ENCODE measurements at regions not wholly inside any gene's neighbourhood (a gene's known extent, or its start where the extent isn't known, plus 50 kb on each side); places are given as distances from the start of the nearest gene placed in this dataset.

- Mint-ChIP-seq H3K4me1 (ENCODE audit: low read depth) (peaks cover 15% of the 10 kb centered on the region), H3K27me3 (ENCODE audit: low read depth) (peaks cover 9% of the 10 kb centered on the region), H3K27ac (no peak overlapping the region), H3K36me3 (ENCODE audit: insufficient read depth in 2 of 2) (no peaks in the 10 kb centered on the region), H3K4me3 (no peak overlapping the region), H3K9me3 (no peaks in the 10 kb centered on the region)
- ATAC-seq (replicated peaks in 1 of 2) (no peak), DNase-seq (no peak)
Measured at GRCh38 chr2:136221026-136221425, 103.1 kb upstream of the CXCR4 start.

- Mint-ChIP-seq H3K4me1 (ENCODE audit: low read depth) (peaks cover 10% of the 10 kb centered on the region), H3K36me3 (ENCODE audit: insufficient read depth in 2 of 2) (no peaks in the 10 kb centered on the region), H3K27me3 (ENCODE audit: low read depth) (peaks cover 9% of the 10 kb centered on the region), H3K9me3 (no peaks in the 10 kb centered on the region), H3K4me3 (no peak overlapping the region), H3K27ac (no peak overlapping the region)
- DNase-seq (no peak), ATAC-seq (replicated peaks in 1 of 2) (no peak)
Measured at GRCh38 chr2:136219963-136220362, 102.0 kb upstream of the CXCR4 start.

GRCh38 chr2:136219341-136219740, 101.4 kb upstream of the CXCR4 start:
- Mint-ChIP-seq H3K4me3 (no peak overlapping the region), H3K36me3 (ENCODE audit: insufficient read depth in 2 of 2) (no peaks in the 10 kb centered on the region), H3K27ac (no peak overlapping the region), H3K9me3 (no peaks in the 10 kb centered on the region), H3K27me3 (ENCODE audit: low read depth) (peaks cover 9% of the 10 kb centered on the region), H3K4me1 (ENCODE audit: low read depth) (peaks cover 14% of the 10 kb centered on the region)
- ATAC-seq (replicated peaks in 1 of 2) (no peak), DNase-seq (no peak)

GRCh38 chr2:136217996-136218395, 100.0 kb upstream of the CXCR4 start:
- H3K4me3 Mint-ChIP-seq, result no peak overlapping the region
- no peaks in the 10 kb centered on the region for H3K9me3 Mint-ChIP-seq
- peaks cover 9% of the 10 kb centered on the region for H3K27me3 Mint-ChIP-seq (ENCODE audit: low read depth)
- H3K4me1 Mint-ChIP-seq (ENCODE audit: low read depth), result peaks cover 27% of the 10 kb centered on the region
- no peak for DNase-seq
- no peak for ATAC-seq (replicated peaks in 1 of 2)
- H3K27ac Mint-ChIP-seq, result no peak overlapping the region
- peaks cover 0 to 1% of the 10 kb centered on the region in 2 donors for H3K36me3 Mint-ChIP-seq (ENCODE audit: insufficient read depth in 2 of 2)

GRCh38 chr2:136215908-136216472, 98.0 kb upstream of the CXCR4 start:
- ATAC-seq (replicated peaks in 1 of 2) (no peak), DNase-seq (no peak)
- Mint-ChIP-seq H3K27ac (no peak overlapping the region), H3K4me3 (no peak overlapping the region), H3K4me1 (ENCODE audit: low read depth) (peaks cover 47% of the 10 kb centered on the region), H3K9me3 (no peaks in the 10 kb centered on the region), H3K36me3 (ENCODE audit: insufficient read depth in 2 of 2) (peaks cover 0 to 1% of the 10 kb centered on the region in 2 donors), H3K27me3 (ENCODE audit: low read depth) (peaks cover 9% of the 10 kb centered on the region)

- Mint-ChIP-seq H3K27ac (no peak overlapping the region), H3K4me1 (ENCODE audit: low read depth) (peaks cover 53% of the 10 kb centered on the region), H3K27me3 (ENCODE audit: low read depth) (peaks cover 9% of the 10 kb centered on the region), H3K4me3 (no peak overlapping the region), H3K9me3 (peaks cover 2 to 3% of the 10 kb centered on the region in 2 donors), H3K36me3 (ENCODE audit: insufficient read depth in 2 of 2) (peaks cover under 1 to 4% of the 10 kb centered on the region in 2 donors)
- DNase-seq (no peak), ATAC-seq (replicated peaks in 1 of 2) (no peak)
Measured at GRCh38 chr2:136215449-136215848, 97.5 kb upstream of the CXCR4 start.

- Mint-ChIP-seq H3K9me3 (peaks cover 6 to 8% of the 10 kb centered on the region in 2 donors), H3K4me1 (ENCODE audit: low read depth) (peaks cover 55% of the 10 kb centered on the region), H3K36me3 (ENCODE audit: insufficient read depth in 2 of 2) (peaks cover 2 to 10% of the 10 kb centered on the region in 2 donors), H3K27ac (no peak overlapping the region), H3K27me3 (ENCODE audit: low read depth) (peaks cover 9% of the 10 kb centered on the region), H3K4me3 (no peak overlapping the region)
- ATAC-seq (replicated peaks in 1 of 2), result no peak
- DNase-seq, result no peak
Measured at GRCh38 chr2:136214307-136215200, 96.6 kb upstream of the CXCR4 start.

- H3K27ac Mint-ChIP-seq, result no peak overlapping the region
- DNase-seq, result no peak
- H3K4me3 Mint-ChIP-seq, result no peak overlapping the region
- no peak for ATAC-seq (replicated peaks in 1 of 2)
- H3K4me1 Mint-ChIP-seq (ENCODE audit: low read depth), result peaks cover 55% of the 10 kb centered on the region
- H3K9me3 Mint-ChIP-seq, result peaks cover 6 to 12% of the 10 kb centered on the region in 2 donors
- H3K27me3 Mint-ChIP-seq (ENCODE audit: low read depth), result peaks cover 9% of the 10 kb centered on the region
- H3K36me3 Mint-ChIP-seq (ENCODE audit: insufficient read depth in 2 of 2), result peaks cover 7 to 14% of the 10 kb centered on the region in 2 donors
Measured at GRCh38 chr2:136213836-136214235, 95.9 kb upstream of the CXCR4 start.

- peak overlapping the region; percentile 47 to 61 for H3K4me3 Mint-ChIP-seq
- H3K36me3 Mint-ChIP-seq (ENCODE audit: insufficient read depth in 2 of 2), result peaks cover 9 to 16% of the 10 kb centered on the region in 2 donors
- peaks cover 9% of the 10 kb centered on the region for H3K27me3 Mint-ChIP-seq (ENCODE audit: low read depth)
- DNase-seq (peak; percentile 50 to 55), ATAC-seq (replicated peaks in 1 of 2) (peak; percentile 94 to 95)
- peak overlapping the region; percentile 66 for H3K27ac Mint-ChIP-seq
- H3K4me1 Mint-ChIP-seq (ENCODE audit: low read depth), result peaks cover 56% of the 10 kb centered on the region
- peaks cover 6 to 12% of the 10 kb centered on the region in 2 donors for H3K9me3 Mint-ChIP-seq
Measured at GRCh38 chr2:136212426-136213378, 94.8 kb upstream of the CXCR4 start.

- Mint-ChIP-seq H3K4me1 (ENCODE audit: low read depth) (peaks cover 62% of the 10 kb centered on the region), H3K27ac (peak overlapping the region; percentile 59), H3K27me3 (ENCODE audit: low read depth) (no peaks in the 10 kb centered on the region), H3K9me3 (peaks cover 6 to 12% of the 10 kb centered on the region in 2 donors), H3K4me3 (peak overlapping the region in 1 of 2 donors; percentile 15), H3K36me3 (ENCODE audit: insufficient read depth in 2 of 2) (peaks cover 9 to 16% of the 10 kb centered on the region in 2 donors)
- ATAC-seq (replicated peaks in 1 of 2) (no peak), DNase-seq (no peak)
Measured at GRCh38 chr2:136211701-136212100, 93.8 kb upstream of the CXCR4 start.

GRCh38 chr2:136210822-136211221, 92.9 kb upstream of the CXCR4 start:
- Mint-ChIP-seq H3K27me3 (ENCODE audit: low read depth) (no peaks in the 10 kb centered on the region), H3K9me3 (peaks cover 6 to 12% of the 10 kb centered on the region in 2 donors), H3K27ac (no peak overlapping the region), H3K36me3 (ENCODE audit: insufficient read depth in 2 of 2) (peaks cover 9 to 16% of the 10 kb centered on the region in 2 donors), H3K4me1 (ENCODE audit: low read depth) (peaks cover 71% of the 10 kb centered on the region), H3K4me3 (no peak overlapping the region)
- DNase-seq (no peak), ATAC-seq (replicated peaks in 1 of 2) (no peak)

- H3K4me1 Mint-ChIP-seq (ENCODE audit: low read depth), result peaks cover 75% of the 10 kb centered on the region
- H3K27ac Mint-ChIP-seq, result no peak overlapping the region
- ATAC-seq (replicated peaks in 1 of 2) (no peak), DNase-seq (no peak)
- H3K9me3 Mint-ChIP-seq, result peaks cover 6 to 14% of the 10 kb centered on the region in 2 donors
- peaks cover 10 to 20% of the 10 kb centered on the region in 2 donors for H3K36me3 Mint-ChIP-seq (ENCODE audit: insufficient read depth in 2 of 2)
- H3K27me3 Mint-ChIP-seq (ENCODE audit: low read depth), result no peaks in the 10 kb centered on the region
- no peak overlapping the region for H3K4me3 Mint-ChIP-seq
Measured at GRCh38 chr2:136210455-136210805, 92.5 kb upstream of the CXCR4 start.
